SU-DHL-6 (cell line): ENCODE measurements at regions not wholly inside any gene's neighbourhood (a gene's known extent, or its start where the extent isn't known, plus 50 kb on each side); places are given as distances from the start of the nearest gene placed in this dataset.

Source experiments
- EZH2phosphoT487 ChIP-seq: fragments of 200-600 bp; sonication (generic), shearing (Covaris generic); conservative IDR thresholded peaks from 2 replicates; pipeline ENCODE4 v1.6.1; 2018; ENCODE audit warnings: mild to moderate bottlenecking, antibody characterized with exemption, low read length, moderate library complexity, mixed read lengths
- TF ChIP-seq, protein P1 (sequence below): fragments of 200-600 bp; sonication (generic); IDR thresholded peaks from one replicate; pipeline ENCODE4 v1.5.1; 2017; ENCODE audit warnings: antibody characterized with exemption, mild to moderate bottlenecking, low read length, moderate library complexity; ENCODE audit not compliant: insufficient read depth, poor library complexity, severe bottlenecking

GRCh38 chr6:120112980-120113379, 763.4 kb upstream of the MAN1A1 start:
- TF ChIP-seq, protein P1, sequence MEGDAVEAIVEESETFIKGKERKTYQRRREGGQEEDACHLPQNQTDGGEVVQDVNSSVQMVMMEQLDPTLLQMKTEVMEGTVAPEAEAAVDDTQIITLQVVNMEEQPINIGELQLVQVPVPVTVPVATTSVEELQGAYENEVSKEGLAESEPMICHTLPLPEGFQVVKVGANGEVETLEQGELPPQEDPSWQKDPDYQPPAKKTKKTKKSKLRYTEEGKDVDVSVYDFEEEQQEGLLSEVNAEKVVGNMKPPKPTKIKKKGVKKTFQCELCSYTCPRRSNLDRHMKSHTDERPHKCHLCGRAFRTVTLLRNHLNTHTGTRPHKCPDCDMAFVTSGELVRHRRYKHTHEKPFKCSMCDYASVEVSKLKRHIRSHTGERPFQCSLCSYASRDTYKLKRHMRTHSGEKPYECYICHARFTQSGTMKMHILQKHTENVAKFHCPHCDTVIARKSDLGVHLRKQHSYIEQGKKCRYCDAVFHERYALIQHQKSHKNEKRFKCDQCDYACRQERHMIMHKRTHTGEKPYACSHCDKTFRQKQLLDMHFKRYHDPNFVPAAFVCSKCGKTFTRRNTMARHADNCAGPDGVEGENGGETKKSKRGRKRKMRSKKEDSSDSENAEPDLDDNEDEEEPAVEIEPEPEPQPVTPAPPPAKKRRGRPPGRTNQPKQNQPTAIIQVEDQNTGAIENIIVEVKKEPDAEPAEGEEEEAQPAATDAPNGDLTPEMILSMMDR, result no peak
- no peak for TF ChIP-seq EZH2phosphoT487
